ENCODE measurements at regions not wholly inside any gene's neighbourhood (a gene's known extent, or its start where the extent isn't known, plus 50 kb on each side); places are given as distances from the start of the nearest gene placed in this dataset.

DNA sequence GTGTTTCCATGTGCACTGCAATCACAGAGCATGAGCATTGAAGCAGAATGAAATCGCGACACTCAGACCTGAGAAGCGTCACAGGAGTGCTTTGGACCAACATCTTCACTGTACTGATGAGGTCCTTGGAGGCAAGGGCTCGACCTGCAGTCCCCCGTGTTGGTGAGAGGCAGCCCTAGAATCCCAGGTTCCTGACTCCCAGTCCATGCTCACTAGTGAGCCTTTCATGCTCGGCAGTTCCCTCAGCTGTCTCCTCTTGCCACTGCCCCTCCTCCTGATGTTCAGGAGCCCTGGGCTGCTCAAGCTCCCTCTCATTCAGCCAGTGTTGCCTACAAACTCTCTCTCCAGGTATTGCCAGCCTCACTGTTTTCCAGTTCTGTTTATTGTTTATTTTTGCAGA is 291.4 kb downstream of the DYSF start:
- TF ChIP-seq, protein P1, sequence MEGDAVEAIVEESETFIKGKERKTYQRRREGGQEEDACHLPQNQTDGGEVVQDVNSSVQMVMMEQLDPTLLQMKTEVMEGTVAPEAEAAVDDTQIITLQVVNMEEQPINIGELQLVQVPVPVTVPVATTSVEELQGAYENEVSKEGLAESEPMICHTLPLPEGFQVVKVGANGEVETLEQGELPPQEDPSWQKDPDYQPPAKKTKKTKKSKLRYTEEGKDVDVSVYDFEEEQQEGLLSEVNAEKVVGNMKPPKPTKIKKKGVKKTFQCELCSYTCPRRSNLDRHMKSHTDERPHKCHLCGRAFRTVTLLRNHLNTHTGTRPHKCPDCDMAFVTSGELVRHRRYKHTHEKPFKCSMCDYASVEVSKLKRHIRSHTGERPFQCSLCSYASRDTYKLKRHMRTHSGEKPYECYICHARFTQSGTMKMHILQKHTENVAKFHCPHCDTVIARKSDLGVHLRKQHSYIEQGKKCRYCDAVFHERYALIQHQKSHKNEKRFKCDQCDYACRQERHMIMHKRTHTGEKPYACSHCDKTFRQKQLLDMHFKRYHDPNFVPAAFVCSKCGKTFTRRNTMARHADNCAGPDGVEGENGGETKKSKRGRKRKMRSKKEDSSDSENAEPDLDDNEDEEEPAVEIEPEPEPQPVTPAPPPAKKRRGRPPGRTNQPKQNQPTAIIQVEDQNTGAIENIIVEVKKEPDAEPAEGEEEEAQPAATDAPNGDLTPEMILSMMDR (IDR thresholded peaks at IDR 0.05): no peak
- no peak for TF ChIP-seq POLR2A (IDR thresholded peaks at IDR 0.05)
